Gastroesophageal sphincter (tissue), 3 donors: ENCODE measurements at regions not wholly inside any gene's neighbourhood (a gene's known extent, or its start where the extent isn't known, plus 50 kb on each side); places are given as distances from the start of the nearest gene placed in this dataset.

ENCODE experiments used
- EP300 ChIP-seq: sonication (generic); formaldehyde crosslinking; IDR thresholded peaks from one replicate; pipeline ENCODE4 v1.6.1; 2017; ENCODE audit warnings: antibody characterized with exemption, mild to moderate bottlenecking
- POLR2AphosphoS5 ChIP-seq: sonication (generic); formaldehyde crosslinking; IDR thresholded peaks from one replicate; pipeline ENCODE4 v1.6.1; 2017; ENCODE audit warnings: antibody characterized with exemption
- TF ChIP-seq, protein P1 (sequence below), 4 experiments: fragments of 200-600 bp in 2 of 4; fragments of 450-650 bp in 2 of 4; sonication (generic) in 1 of 4; IDR thresholded peaks; one replicate each; pipeline ENCODE4 v1.5.1; 2017 to 2019; ENCODE audit warnings: antibody characterized with exemption in 4 of 4, mild to moderate bottlenecking in 2 of 4, moderate library complexity in 2 of 4

DNA sequence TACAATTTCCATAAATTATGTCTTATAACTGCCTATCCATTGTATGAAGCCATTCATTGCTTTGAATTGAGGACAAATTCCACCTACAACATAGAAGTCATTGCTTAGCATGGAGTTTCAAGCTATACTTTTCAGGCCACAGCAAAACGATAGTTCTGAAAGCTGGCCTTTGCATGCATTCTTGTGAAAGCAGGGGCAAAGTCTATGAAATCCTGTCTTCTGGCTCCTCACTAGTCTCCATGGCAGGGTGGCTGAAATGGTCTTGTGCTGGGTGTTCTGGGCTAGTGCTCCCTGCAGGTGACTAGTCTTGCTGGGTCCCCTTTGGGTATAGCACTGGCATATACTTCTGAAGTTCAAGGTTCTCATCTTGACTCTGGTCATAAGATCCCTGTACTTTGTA lies 353.9 kb upstream of the ZNF608 start:
- TF ChIP-seq, protein P1, sequence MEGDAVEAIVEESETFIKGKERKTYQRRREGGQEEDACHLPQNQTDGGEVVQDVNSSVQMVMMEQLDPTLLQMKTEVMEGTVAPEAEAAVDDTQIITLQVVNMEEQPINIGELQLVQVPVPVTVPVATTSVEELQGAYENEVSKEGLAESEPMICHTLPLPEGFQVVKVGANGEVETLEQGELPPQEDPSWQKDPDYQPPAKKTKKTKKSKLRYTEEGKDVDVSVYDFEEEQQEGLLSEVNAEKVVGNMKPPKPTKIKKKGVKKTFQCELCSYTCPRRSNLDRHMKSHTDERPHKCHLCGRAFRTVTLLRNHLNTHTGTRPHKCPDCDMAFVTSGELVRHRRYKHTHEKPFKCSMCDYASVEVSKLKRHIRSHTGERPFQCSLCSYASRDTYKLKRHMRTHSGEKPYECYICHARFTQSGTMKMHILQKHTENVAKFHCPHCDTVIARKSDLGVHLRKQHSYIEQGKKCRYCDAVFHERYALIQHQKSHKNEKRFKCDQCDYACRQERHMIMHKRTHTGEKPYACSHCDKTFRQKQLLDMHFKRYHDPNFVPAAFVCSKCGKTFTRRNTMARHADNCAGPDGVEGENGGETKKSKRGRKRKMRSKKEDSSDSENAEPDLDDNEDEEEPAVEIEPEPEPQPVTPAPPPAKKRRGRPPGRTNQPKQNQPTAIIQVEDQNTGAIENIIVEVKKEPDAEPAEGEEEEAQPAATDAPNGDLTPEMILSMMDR (IDR thresholded peaks at IDR 0.05), result no peak
- TF ChIP-seq POLR2AphosphoS5 (no peak), EP300 (no peak)
